SH-SY5Y (cell line): ENCODE measurements at regions not wholly inside any gene's neighbourhood (a gene's known extent, or its start where the extent isn't known, plus 50 kb on each side); places are given as distances from the start of the nearest gene placed in this dataset.

Source experiments
- GATA2 ChIP-seq: IDR thresholded peaks from 2 replicates; pipeline ENCODE4 v1.6.1; 2011; ENCODE audit warnings: mild to moderate bottlenecking, low read depth, low read length
- GATA3 ChIP-seq: IDR thresholded peaks from 2 replicates; pipeline ENCODE4 v1.6.1; 2011; ENCODE audit warnings: low read depth, mild to moderate bottlenecking, low read length, moderate library complexity

- TF ChIP-seq GATA2 (no peak), GATA3 (no peak)
Observed at GRCh38 chr10:125451319-125451718, 231.6 kb downstream of the TEX36 start.
